ENCODE measurements at regions not wholly inside any gene's neighbourhood (a gene's known extent, or its start where the extent isn't known, plus 50 kb on each side); places are given as distances from the start of the nearest gene placed in this dataset.

DNA sequence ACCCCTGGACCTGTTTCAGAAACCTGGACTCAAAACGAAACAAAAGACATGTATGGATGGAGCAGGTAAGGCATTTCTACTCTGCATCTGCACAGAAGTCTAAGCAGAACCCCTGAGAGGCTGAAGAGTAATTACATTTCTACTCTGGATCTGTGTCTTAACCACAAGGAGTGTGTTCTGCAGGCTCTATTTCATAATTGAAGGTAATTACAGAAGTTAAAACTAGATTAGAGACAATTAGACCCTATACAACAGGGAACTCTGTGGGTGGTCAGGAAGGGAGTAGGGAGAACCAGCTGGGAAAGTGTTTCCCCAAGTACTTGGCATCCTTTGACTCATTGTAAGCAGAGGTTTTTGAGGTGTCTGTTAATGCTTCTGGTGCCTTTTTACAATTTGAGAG, 69.8 kb downstream of the IGSF1 start:
- no CpG with 5 or more reads among the region's 1 CpG for WGBS (ENCODE audit: extremely low coverage, insufficient coverage, insufficient read length)
- Histone ChIP-seq H3K18ac (ENCODE audit: low read length) (no peak overlapping the region), H3K23ac (ENCODE audit: low read length) (no peak overlapping the region), H2BK120ac (ENCODE audit: insufficient read depth, low read length, poor library complexity) (no peak overlapping the region), H4K12ac (ENCODE audit: low read depth, low read length) (no peak overlapping the region), H3K36me3 (ENCODE audit: control insufficient read depth in 1 of 2, insufficient read depth in 2 of 2, low read length in 2 of 2) (no peaks in the 10 kb centered on the region), H2BK5ac (ENCODE audit: low read depth, low read length, poor library complexity) (no peak overlapping the region), H3K4ac (ENCODE audit: low read depth, low read length) (no peak overlapping the region), H3K27ac (ENCODE audit: low read depth, low read length) (no peak overlapping the region), H3K4me3 (ENCODE audit: low read depth, low read length) (no peak overlapping the region), H3K4me2 (ENCODE audit: low read length) (no peak overlapping the region), H2AFZ (ENCODE audit: insufficient read depth, low read length, poor library complexity) (no peak overlapping the region), H3K9ac (ENCODE audit: low read length) (no peak overlapping the region), H2AK5ac (ENCODE audit: low read length) (no peak overlapping the region), H4K8ac (ENCODE audit: low read depth, low read length) (no peak overlapping the region), H3K27me3 (ENCODE audit: insufficient read depth, low read length) (no peaks in the 10 kb centered on the region), H4K91ac (ENCODE audit: low read depth, low read length) (no peak overlapping the region), H3K79me2 (ENCODE audit: control insufficient read depth, insufficient read depth, low read length, poor library complexity) (no peaks in the 10 kb centered on the region), H2BK12ac (ENCODE audit: low read length) (no peak overlapping the region), H3K14ac (ENCODE audit: low read length) (no peak overlapping the region), H3K79me1 (ENCODE audit: low read length) (no peaks in the 10 kb centered on the region), H3K9me3 (ENCODE audit: insufficient read depth, low read depth, low read length) (no peaks in the 10 kb centered on the region), H3K4me1 (ENCODE audit: control insufficient read depth in 1 of 2, insufficient read depth in 2 of 2, low read length in 2 of 2) (no peaks in the 10 kb centered on the region)
- DNase-seq, result no peak

DNA sequence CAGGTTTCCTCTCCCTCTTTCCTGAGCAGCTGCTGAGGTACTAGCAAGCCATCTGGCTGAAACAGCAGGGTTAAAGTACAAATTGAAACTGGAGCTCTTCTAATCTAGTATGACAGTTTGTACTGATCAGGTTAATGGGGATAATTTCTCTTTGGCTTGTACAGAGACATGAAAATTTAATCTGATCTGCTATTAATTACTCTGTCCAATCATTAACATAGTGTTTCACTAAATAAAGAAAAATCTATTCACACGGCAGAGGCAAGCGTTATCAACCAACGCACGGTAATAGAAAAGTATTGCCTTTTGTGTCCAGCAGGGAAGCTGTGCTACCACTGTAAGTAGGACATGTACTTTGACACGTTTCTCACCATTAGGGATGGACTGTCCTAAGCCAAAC, 71.1 kb downstream of the IGSF1 start:
- H3K36me3 ChIP-seq (ENCODE audit: control insufficient read depth in 1 of 2, insufficient read depth in 2 of 2, low read length in 2 of 2), result no peaks in the 10 kb centered on the region
- H3K4me2 ChIP-seq (ENCODE audit: low read length), result no peak overlapping the region
- H3K14ac ChIP-seq (ENCODE audit: low read length), result no peak overlapping the region
- no peak overlapping the region for H3K9ac ChIP-seq (ENCODE audit: low read length)
- H4K12ac ChIP-seq (ENCODE audit: low read depth, low read length), result no peak overlapping the region
- H2BK12ac ChIP-seq (ENCODE audit: low read length), result no peak overlapping the region
- no peak overlapping the region for H2AK5ac ChIP-seq (ENCODE audit: low read length)
- H4K8ac ChIP-seq (ENCODE audit: low read depth, low read length), result no peak overlapping the region
- no peak overlapping the region for H3K4ac ChIP-seq (ENCODE audit: low read depth, low read length)
- no peaks in the 10 kb centered on the region for H3K27me3 ChIP-seq (ENCODE audit: insufficient read depth, low read length)
- no peaks in the 10 kb centered on the region for H3K79me1 ChIP-seq (ENCODE audit: low read length)
- H3K4me1 ChIP-seq (ENCODE audit: control insufficient read depth in 1 of 2, insufficient read depth in 2 of 2, low read length in 2 of 2), result no peaks in the 10 kb centered on the region
- no peak overlapping the region for H3K23ac ChIP-seq (ENCODE audit: low read length)
- H3K18ac ChIP-seq (ENCODE audit: low read length), result no peak overlapping the region
- H3K79me2 ChIP-seq (ENCODE audit: control insufficient read depth, insufficient read depth, low read length, poor library complexity), result no peaks in the 10 kb centered on the region
- no peak overlapping the region for H2BK5ac ChIP-seq (ENCODE audit: low read depth, low read length, poor library complexity)
- H3K4me3 ChIP-seq (ENCODE audit: low read depth, low read length), result no peak overlapping the region
- no CpG with 5 or more reads among the region's 5 CpGs for WGBS (ENCODE audit: extremely low coverage, insufficient coverage, insufficient read length)
- H2AFZ ChIP-seq (ENCODE audit: insufficient read depth, low read length, poor library complexity), result no peak overlapping the region
- no peak overlapping the region for H2BK120ac ChIP-seq (ENCODE audit: insufficient read depth, low read length, poor library complexity)
- no peaks in the 10 kb centered on the region for H3K9me3 ChIP-seq (ENCODE audit: insufficient read depth, low read depth, low read length)
- H3K27ac ChIP-seq (ENCODE audit: low read depth, low read length), result no peak overlapping the region
- H4K91ac ChIP-seq (ENCODE audit: low read depth, low read length), result no peak overlapping the region
- no peak for DNase-seq

DNA sequence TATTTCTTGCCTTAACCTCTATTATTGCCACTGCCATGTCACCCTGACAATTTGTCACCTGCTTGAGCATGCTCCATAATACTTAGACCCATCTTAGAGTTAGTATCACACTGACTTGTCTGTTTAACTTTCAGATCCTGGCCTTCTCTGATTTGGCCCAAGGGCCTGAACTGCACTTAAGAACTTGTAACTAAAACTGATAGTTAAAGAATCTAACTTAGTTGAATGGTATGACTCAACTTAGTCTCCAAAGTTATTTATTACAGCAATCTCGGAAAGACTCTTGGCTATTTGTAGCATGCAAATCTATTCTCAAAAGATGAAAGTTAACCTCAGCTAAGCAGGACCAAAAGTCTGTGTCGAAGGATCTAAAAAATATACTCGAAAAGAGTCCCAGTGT, 72.3 kb downstream of the IGSF1 start:
- no peak overlapping the region for H4K12ac ChIP-seq (ENCODE audit: low read depth, low read length)
- WGBS (ENCODE audit: extremely low coverage, insufficient coverage, insufficient read length), result no CpG with 5 or more reads among the region's 3 CpGs
- H3K79me1 ChIP-seq (ENCODE audit: low read length), result no peaks in the 10 kb centered on the region
- H3K36me3 ChIP-seq (ENCODE audit: control insufficient read depth in 1 of 2, insufficient read depth in 2 of 2, low read length in 2 of 2), result no peaks in the 10 kb centered on the region
- H2BK5ac ChIP-seq (ENCODE audit: low read depth, low read length, poor library complexity), result no peak overlapping the region
- H3K27me3 ChIP-seq (ENCODE audit: insufficient read depth, low read length), result no peaks in the 10 kb centered on the region
- H2AFZ ChIP-seq (ENCODE audit: insufficient read depth, low read length, poor library complexity), result no peak overlapping the region
- no peak overlapping the region for H3K4me3 ChIP-seq (ENCODE audit: low read depth, low read length)
- H3K23ac ChIP-seq (ENCODE audit: low read length), result no peak overlapping the region
- H4K8ac ChIP-seq (ENCODE audit: low read depth, low read length), result no peak overlapping the region
- DNase-seq, result peak in 1 of 2 donors; percentile 2
- no peak overlapping the region for H2AK5ac ChIP-seq (ENCODE audit: low read length)
- no peaks in the 10 kb centered on the region for H3K4me1 ChIP-seq (ENCODE audit: control insufficient read depth in 1 of 2, insufficient read depth in 2 of 2, low read length in 2 of 2)
- no peaks in the 10 kb centered on the region for H3K79me2 ChIP-seq (ENCODE audit: control insufficient read depth, insufficient read depth, low read length, poor library complexity)
- H3K9ac ChIP-seq (ENCODE audit: low read length), result no peak overlapping the region
- H2BK120ac ChIP-seq (ENCODE audit: insufficient read depth, low read length, poor library complexity), result no peak overlapping the region
- H2BK12ac ChIP-seq (ENCODE audit: low read length), result no peak overlapping the region
- H3K14ac ChIP-seq (ENCODE audit: low read length), result no peak overlapping the region
- no peak overlapping the region for H3K4ac ChIP-seq (ENCODE audit: low read depth, low read length)
- H3K4me2 ChIP-seq (ENCODE audit: low read length), result no peak overlapping the region
- H3K18ac ChIP-seq (ENCODE audit: low read length), result no peak overlapping the region
- no peaks in the 10 kb centered on the region for H3K9me3 ChIP-seq (ENCODE audit: insufficient read depth, low read depth, low read length)
- H3K27ac ChIP-seq (ENCODE audit: low read depth, low read length), result no peak overlapping the region
- no peak overlapping the region for H4K91ac ChIP-seq (ENCODE audit: low read depth, low read length)

DNA sequence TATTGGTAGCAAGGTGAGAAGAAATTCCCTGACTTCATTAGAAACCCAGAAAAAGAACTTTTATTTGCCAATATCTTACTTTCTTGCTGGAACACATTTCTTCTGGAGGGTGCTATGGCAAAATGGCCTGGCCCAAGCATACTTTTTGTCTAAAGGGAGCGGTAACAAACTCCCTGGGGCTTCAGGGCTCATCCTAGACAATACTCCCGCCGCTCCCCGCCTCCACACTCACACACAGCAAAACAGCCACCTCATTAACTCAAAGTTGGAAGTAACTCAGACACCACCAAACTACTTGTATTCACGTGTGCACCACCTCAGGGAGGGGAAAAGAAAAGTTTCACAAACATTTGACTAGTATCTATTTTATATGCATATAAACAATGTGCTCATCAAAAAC, 75.7 kb downstream of the IGSF1 start:
- Histone ChIP-seq H3K9ac (ENCODE audit: low read length) (no peak overlapping the region), H3K27me3 (ENCODE audit: insufficient read depth, low read length) (no peaks in the 10 kb centered on the region), H3K23ac (ENCODE audit: low read length) (no peak overlapping the region), H3K36me3 (ENCODE audit: control insufficient read depth in 1 of 2, insufficient read depth in 2 of 2, low read length in 2 of 2) (no peaks in the 10 kb centered on the region), H4K12ac (ENCODE audit: low read depth, low read length) (no peak overlapping the region), H3K4ac (ENCODE audit: low read depth, low read length) (no peak overlapping the region), H2BK120ac (ENCODE audit: insufficient read depth, low read length, poor library complexity) (no peak overlapping the region), H2BK12ac (ENCODE audit: low read length) (no peak overlapping the region), H3K14ac (ENCODE audit: low read length) (no peak overlapping the region), H3K18ac (ENCODE audit: low read length) (no peak overlapping the region), H3K4me2 (ENCODE audit: low read length) (no peak overlapping the region), H2AFZ (ENCODE audit: insufficient read depth, low read length, poor library complexity) (no peak overlapping the region), H2BK5ac (ENCODE audit: low read depth, low read length, poor library complexity) (no peak overlapping the region), H3K9me3 (ENCODE audit: insufficient read depth, low read depth, low read length) (no peaks in the 10 kb centered on the region), H3K4me1 (ENCODE audit: control insufficient read depth in 1 of 2, insufficient read depth in 2 of 2, low read length in 2 of 2) (no peaks in the 10 kb centered on the region), H4K8ac (ENCODE audit: low read depth, low read length) (no peak overlapping the region), H4K91ac (ENCODE audit: low read depth, low read length) (no peak overlapping the region), H3K27ac (ENCODE audit: low read depth, low read length) (no peak overlapping the region), H3K79me1 (ENCODE audit: low read length) (no peaks in the 10 kb centered on the region), H3K79me2 (ENCODE audit: control insufficient read depth, insufficient read depth, low read length, poor library complexity) (no peaks in the 10 kb centered on the region), H2AK5ac (ENCODE audit: low read length) (no peak overlapping the region), H3K4me3 (ENCODE audit: low read depth, low read length) (no peak overlapping the region)
- WGBS (ENCODE audit: extremely low coverage, insufficient coverage, insufficient read length), result no CpG with 5 or more reads among the region's 5 CpGs
- DNase-seq, result no peak
